ENCODE measurements at regions not wholly inside any gene's neighbourhood (a gene's known extent, or its start where the extent isn't known, plus 50 kb on each side); places are given as distances from the start of the nearest gene placed in this dataset.
A peak's percentile ranks its signal among the peaks of the same experiment; 100 is the strongest.

GRCh38 chr14:106840991-106841390, 1314.6 kb downstream of the TMEM121 start:
- Histone ChIP-seq H3K9ac (ENCODE audit: low read length) (no peak overlapping the region), H3K36me3 (ENCODE audit: control insufficient read depth, insufficient read depth, low read length, severe bottlenecking) (no peaks in the 10 kb centered on the region), H3K27me3 (replicated peaks; ENCODE audit: control insufficient read depth, insufficient read depth, low read length) (no peaks in the 10 kb centered on the region), H3K4me3 (ENCODE audit: low read length) (no peak overlapping the region), H3K4me1 (ENCODE audit: control insufficient read depth, insufficient read depth, low read length) (peaks cover 29% of the 10 kb centered on the region), H3K9me3 (ENCODE audit: control insufficient read depth, low read length) (no peaks in the 10 kb centered on the region)
- no peak for DNase-seq (ENCODE audit: low read depth)

- Histone ChIP-seq H3K4me1 (ENCODE audit: control insufficient read depth, insufficient read depth, low read length) (peaks cover 36% of the 10 kb centered on the region), H3K27me3 (replicated peaks; ENCODE audit: control insufficient read depth, insufficient read depth, low read length) (no peaks in the 10 kb centered on the region), H3K9me3 (ENCODE audit: control insufficient read depth, low read length) (no peaks in the 10 kb centered on the region), H3K4me3 (ENCODE audit: low read length) (no peak overlapping the region), H3K36me3 (ENCODE audit: control insufficient read depth, insufficient read depth, low read length, severe bottlenecking) (no peaks in the 10 kb centered on the region), H3K9ac (ENCODE audit: low read length) (no peak overlapping the region)
- peak; percentile 7 for DNase-seq (ENCODE audit: low read depth)
These were observed 1315.3 kb downstream of the TMEM121 start for GRCh38 chr14:106841701-106842100.

- Histone ChIP-seq H3K36me3 (ENCODE audit: control insufficient read depth, insufficient read depth, low read length, severe bottlenecking) (no peaks in the 10 kb centered on the region), H3K4me1 (ENCODE audit: control insufficient read depth, insufficient read depth, low read length) (peaks cover 42% of the 10 kb centered on the region), H3K27me3 (replicated peaks; ENCODE audit: control insufficient read depth, insufficient read depth, low read length) (no peaks in the 10 kb centered on the region), H3K9me3 (ENCODE audit: control insufficient read depth, low read length) (no peaks in the 10 kb centered on the region), H3K4me3 (ENCODE audit: low read length) (no peak overlapping the region), H3K9ac (ENCODE audit: low read length) (no peak overlapping the region)
- DNase-seq (ENCODE audit: low read depth) = no peak
These were observed 1316.3 kb downstream of the TMEM121 start for GRCh38 chr14:106842687-106843086.

GRCh38 chr14:106843386-106843785, 1317.0 kb downstream of the TMEM121 start:
- peak overlapping the region; percentile 74 for H3K4me3 ChIP-seq (ENCODE audit: low read length)
- no peaks in the 10 kb centered on the region for H3K9me3 ChIP-seq (ENCODE audit: control insufficient read depth, low read length)
- no peak for DNase-seq (ENCODE audit: low read depth)
- peaks cover 47% of the 10 kb centered on the region for H3K4me1 ChIP-seq (ENCODE audit: control insufficient read depth, insufficient read depth, low read length)
- no peaks in the 10 kb centered on the region for H3K27me3 ChIP-seq (replicated peaks; ENCODE audit: control insufficient read depth, insufficient read depth, low read length)
- no peaks in the 10 kb centered on the region for H3K36me3 ChIP-seq (ENCODE audit: control insufficient read depth, insufficient read depth, low read length, severe bottlenecking)
- H3K9ac ChIP-seq (ENCODE audit: low read length) = peak overlapping the region; percentile 82

GRCh38 chr14:106843951-106844483, 1317.6 kb downstream of the TMEM121 start:
- H3K27me3 ChIP-seq (replicated peaks; ENCODE audit: control insufficient read depth, insufficient read depth, low read length) = no peaks in the 10 kb centered on the region
- peaks cover 47% of the 10 kb centered on the region for H3K4me1 ChIP-seq (ENCODE audit: control insufficient read depth, insufficient read depth, low read length)
- H3K36me3 ChIP-seq (ENCODE audit: control insufficient read depth, insufficient read depth, low read length, severe bottlenecking) = no peaks in the 10 kb centered on the region
- H3K4me3 ChIP-seq (ENCODE audit: low read length) = peak overlapping the region; percentile 74
- H3K9me3 ChIP-seq (ENCODE audit: control insufficient read depth, low read length) = no peaks in the 10 kb centered on the region
- peak overlapping the region; percentile 82 for H3K9ac ChIP-seq (ENCODE audit: low read length)
- no peak for DNase-seq (ENCODE audit: low read depth)

GRCh38 chr14:106844608-106845285, 1318.4 kb downstream of the TMEM121 start:
- H3K4me3 ChIP-seq (ENCODE audit: low read length) = peak overlapping the region; percentile 74
- no peaks in the 10 kb centered on the region for H3K9me3 ChIP-seq (ENCODE audit: control insufficient read depth, low read length)
- no peaks in the 10 kb centered on the region for H3K36me3 ChIP-seq (ENCODE audit: control insufficient read depth, insufficient read depth, low read length, severe bottlenecking)
- peak overlapping the region; percentile 82 for H3K9ac ChIP-seq (ENCODE audit: low read length)
- H3K4me1 ChIP-seq (ENCODE audit: control insufficient read depth, insufficient read depth, low read length) = peaks cover 47% of the 10 kb centered on the region
- no peak for DNase-seq (ENCODE audit: low read depth)
- H3K27me3 ChIP-seq (replicated peaks; ENCODE audit: control insufficient read depth, insufficient read depth, low read length) = no peaks in the 10 kb centered on the region

- DNase-seq (ENCODE audit: low read depth) = no peak
- Histone ChIP-seq H3K4me3 (ENCODE audit: low read length) (peak overlapping the region; percentile 74), H3K9ac (ENCODE audit: low read length) (peak overlapping the region; percentile 82)
These were observed 1319.1 kb downstream of the TMEM121 start for GRCh38 chr14:106845286-106846087.

GRCh38 chr14:106846218-106846617, 1319.8 kb downstream of the TMEM121 start:
- Histone ChIP-seq H3K9me3 (ENCODE audit: control insufficient read depth, low read length) (no peaks in the 10 kb centered on the region), H3K4me1 (ENCODE audit: control insufficient read depth, insufficient read depth, low read length) (peaks cover 44% of the 10 kb centered on the region), H3K9ac (ENCODE audit: low read length) (peak overlapping the region; percentile 82), H3K27me3 (replicated peaks; ENCODE audit: control insufficient read depth, insufficient read depth, low read length) (no peaks in the 10 kb centered on the region), H3K4me3 (ENCODE audit: low read length) (peak overlapping the region; percentile 74), H3K36me3 (ENCODE audit: control insufficient read depth, insufficient read depth, low read length, severe bottlenecking) (no peaks in the 10 kb centered on the region)
- DNase-seq (ENCODE audit: low read depth) = peak; percentile 7

More at GRCh38 chr14:106845286-106846087, 1319.1 kb downstream of the TMEM121 start:
- H3K9me3 ChIP-seq (ENCODE audit: control insufficient read depth, low read length) = no peaks in the 10 kb centered on the region
- H3K36me3 ChIP-seq (ENCODE audit: control insufficient read depth, insufficient read depth, low read length, severe bottlenecking) = no peaks in the 10 kb centered on the region
- no peaks in the 10 kb centered on the region for H3K27me3 ChIP-seq (replicated peaks; ENCODE audit: control insufficient read depth, insufficient read depth, low read length)
- peaks cover 47% of the 10 kb centered on the region for H3K4me1 ChIP-seq (ENCODE audit: control insufficient read depth, insufficient read depth, low read length)

GRCh38 chr14:106848330-106849121, 1322.1 kb downstream of the TMEM121 start:
- no peaks in the 10 kb centered on the region for H3K9me3 ChIP-seq (ENCODE audit: control insufficient read depth, low read length)
- peaks cover 31% of the 10 kb centered on the region for H3K4me1 ChIP-seq (ENCODE audit: control insufficient read depth, insufficient read depth, low read length)

GRCh38 chr14:106850913-106851825, 1324.8 kb downstream of the TMEM121 start:
- Histone ChIP-seq H3K4me1 (ENCODE audit: control insufficient read depth, insufficient read depth, low read length) (peaks cover 16% of the 10 kb centered on the region), H3K9me3 (ENCODE audit: control insufficient read depth, low read length) (no peaks in the 10 kb centered on the region), H3K27me3 (replicated peaks; ENCODE audit: control insufficient read depth, insufficient read depth, low read length) (peaks cover 2% of the 10 kb centered on the region), H3K36me3 (ENCODE audit: control insufficient read depth, insufficient read depth, low read length, severe bottlenecking) (no peaks in the 10 kb centered on the region), H3K4me3 (ENCODE audit: low read length) (no peak overlapping the region), H3K9ac (ENCODE audit: low read length) (no peak overlapping the region)
- no peak for DNase-seq (ENCODE audit: low read depth)

More at GRCh38 chr14:106848330-106849121, 1322.1 kb downstream of the TMEM121 start:
- Histone ChIP-seq H3K36me3 (ENCODE audit: control insufficient read depth, insufficient read depth, low read length, severe bottlenecking) (no peaks in the 10 kb centered on the region), H3K9ac (ENCODE audit: low read length) (no peak overlapping the region), H3K27me3 (replicated peaks; ENCODE audit: control insufficient read depth, insufficient read depth, low read length) (peaks cover 2% of the 10 kb centered on the region), H3K4me3 (ENCODE audit: low read length) (peak overlapping the region; percentile 33)
- no peak for DNase-seq (ENCODE audit: low read depth)
